Activated naive CD4-positive, alpha-beta T cell treated with anti-CD3 and anti-CD28 coated beads, Interleukin-2, amount 50 U/mL, for 72 hours (primary cell): ENCODE measurements at regions not wholly inside any gene's neighbourhood (a gene's known extent, or its start where the extent isn't known, plus 50 kb on each side); places are given as distances from the start of the nearest gene placed in this dataset.
A peak's percentile ranks its signal among the peaks of the same experiment; 100 is the strongest.
"Not testable (repeated sequence)": the region's sequence is repeated elsewhere in the genome, so short reads cannot be mapped to it uniquely, and the experiment has no call there.

Experiments used
- ATAC-seq, 2 donors: fragments of 150-1000 bp; cut with Tn5 transposase; 2 replicates each; pipeline ENCODE4 v1.10.0; 2021; ENCODE audit warnings: mild to moderate bottlenecking in 2 of 2, moderate library complexity in 2 of 2
- DNase-seq, 2 donors: peaks; one replicate each; pipeline ENCODE4 v3.0.0; 2021 to 2022; ENCODE audit warnings: low spot score in 2 of 2
- H3K27ac Mint-ChIP-seq, 2 donors: one replicate each; pipeline ENCODE4 v1.8.0; 2022; ENCODE audit warnings: mild to moderate bottlenecking in 2 of 2, mixed read lengths in 2 of 2
- H3K36me3 Mint-ChIP-seq, 2 donors: one replicate each; pipeline ENCODE4 v1.8.0; 2022; ENCODE audit warnings: mixed read lengths in 2 of 2
- H3K9me3 Mint-ChIP-seq, 2 donors: one replicate each; pipeline ENCODE4 v1.8.0; 2022; ENCODE audit warnings: mixed read lengths in 2 of 2

GRCh38 chr3:143175940-143176894 lies 56.6 kb downstream of the CHST2 start:
- not testable (repeated sequence) for ATAC-seq

GRCh38 chr3:143177965-143178364 lies 58.4 kb downstream of the CHST2 start:
- not testable (repeated sequence) for H3K27ac Mint-ChIP-seq, DNase-seq
- Mint-ChIP-seq H3K9me3 (peaks cover 5 to 28% of the 10 kb centered on the region in 2 donors), H3K36me3 (peaks cover 10 to 38% of the 10 kb centered on the region in 2 donors)
- ATAC-seq: peak in 1 of 2 donors; percentile 63

More at GRCh38 chr3:143175940-143176894, 56.6 kb downstream of the CHST2 start:
- H3K36me3 Mint-ChIP-seq: peaks cover 10 to 36% of the 10 kb centered on the region in 2 donors
- DNase-seq, H3K27ac Mint-ChIP-seq: not testable (repeated sequence)
- peaks cover 5 to 33% of the 10 kb centered on the region in 2 donors for H3K9me3 Mint-ChIP-seq

GRCh38 chr3:143178775-143179548 lies 59.4 kb downstream of the CHST2 start:
- not testable (repeated sequence) for H3K27ac Mint-ChIP-seq, DNase-seq, ATAC-seq
- Mint-ChIP-seq H3K9me3 (peaks cover 0 to 20% of the 10 kb centered on the region in 2 donors), H3K36me3 (peaks cover 4 to 28% of the 10 kb centered on the region in 2 donors)

GRCh38 chr3:143179603-143180002 lies 60.0 kb downstream of the CHST2 start:
- Mint-ChIP-seq H3K9me3 (peaks cover 0 to 13% of the 10 kb centered on the region in 2 donors), H3K36me3 (peaks cover 0 to 22% of the 10 kb centered on the region in 2 donors), H3K27ac (no peak overlapping the region)
- ATAC-seq (no peak), DNase-seq (no peak)

- not testable (repeated sequence) for ATAC-seq, DNase-seq, H3K27ac Mint-ChIP-seq, H3K9me3 Mint-ChIP-seq
- peaks cover 0 to 22% of the 10 kb centered on the region in 2 donors for H3K36me3 Mint-ChIP-seq
Measured at GRCh38 chr3:143180860-143181259, 61.3 kb downstream of the CHST2 start.

- ATAC-seq, H3K9me3 Mint-ChIP-seq: not testable (repeated sequence)
Measured at GRCh38 chr3:143181977-143182376, 62.4 kb downstream of the CHST2 start.

GRCh38 chr3:143182866-143183664 lies 63.5 kb downstream of the CHST2 start:
- Mint-ChIP-seq H3K27ac (no peak overlapping the region), H3K36me3 (peaks cover 0 to 22% of the 10 kb centered on the region in 2 donors), H3K9me3 (peaks cover 0 to 9% of the 10 kb centered on the region in 2 donors)
- no peak for DNase-seq
- ATAC-seq: no peak

More at GRCh38 chr3:143181977-143182376, 62.4 kb downstream of the CHST2 start:
- peaks cover 0 to 22% of the 10 kb centered on the region in 2 donors for H3K36me3 Mint-ChIP-seq
- not testable (repeated sequence) for H3K27ac Mint-ChIP-seq, DNase-seq

- H3K27ac Mint-ChIP-seq: no peak overlapping the region
- no peak for ATAC-seq
- no peak for DNase-seq
- peaks cover 0 to 9% of the 10 kb centered on the region in 2 donors for H3K9me3 Mint-ChIP-seq
- peaks cover 0 to 22% of the 10 kb centered on the region in 2 donors for H3K36me3 Mint-ChIP-seq
Measured at GRCh38 chr3:143183665-143183964, 64.0 kb downstream of the CHST2 start.

GRCh38 chr3:143184099-143184498 lies 64.5 kb downstream of the CHST2 start:
- no peak overlapping the region for H3K27ac Mint-ChIP-seq
- peaks cover 0 to 9% of the 10 kb centered on the region in 2 donors for H3K9me3 Mint-ChIP-seq
- DNase-seq: no peak
- H3K36me3 Mint-ChIP-seq: peaks cover 0 to 22% of the 10 kb centered on the region in 2 donors
- no peak for ATAC-seq

GRCh38 chr3:143185401-143185800 lies 65.8 kb downstream of the CHST2 start:
- Mint-ChIP-seq H3K9me3 (peaks cover 0 to 5% of the 10 kb centered on the region in 2 donors), H3K27ac (no peak overlapping the region), H3K36me3 (peaks cover 0 to 16% of the 10 kb centered on the region in 2 donors)
- DNase-seq (no peak), ATAC-seq (no peak)

GRCh38 chr3:143187111-143187510 lies 67.5 kb downstream of the CHST2 start:
- peaks cover 7 to 14% of the 10 kb centered on the region in 2 donors for H3K36me3 Mint-ChIP-seq
- no peak overlapping the region for H3K27ac Mint-ChIP-seq
- DNase-seq (no peak), ATAC-seq (no peak)
- peaks cover 0 to 14% of the 10 kb centered on the region in 2 donors for H3K9me3 Mint-ChIP-seq

GRCh38 chr3:143188881-143189280 lies 69.3 kb downstream of the CHST2 start:
- Mint-ChIP-seq H3K27ac (no peak overlapping the region), H3K36me3 (peaks cover 19 to 23% of the 10 kb centered on the region in 2 donors), H3K9me3 (peaks cover 6 to 28% of the 10 kb centered on the region in 2 donors)
- DNase-seq (no peak), ATAC-seq (no peak)

- Mint-ChIP-seq H3K36me3 (peaks cover 19 to 23% of the 10 kb centered on the region in 2 donors), H3K9me3 (peaks cover 6 to 30% of the 10 kb centered on the region in 2 donors), H3K27ac (no peak overlapping the region)
- DNase-seq: no peak
- ATAC-seq: no peak
Measured at GRCh38 chr3:143190101-143190500, 70.5 kb downstream of the CHST2 start.

- Mint-ChIP-seq H3K27ac (no peak overlapping the region), H3K9me3 (peaks cover 6 to 38% of the 10 kb centered on the region in 2 donors), H3K36me3 (peaks cover 19 to 23% of the 10 kb centered on the region in 2 donors)
- DNase-seq (no peak), ATAC-seq (peak; percentile 44 to 54)
Measured at GRCh38 chr3:143192193-143192592, 72.6 kb downstream of the CHST2 start.

- H3K27ac Mint-ChIP-seq: no peak overlapping the region
- DNase-seq (no peak), ATAC-seq (no peak)
- peaks cover 0 to 6% of the 10 kb centered on the region in 2 donors for H3K36me3 Mint-ChIP-seq
- peaks cover 8 to 17% of the 10 kb centered on the region in 2 donors for H3K9me3 Mint-ChIP-seq
Measured at GRCh38 chr3:143200001-143200924, 80.7 kb downstream of the CHST2 start.
